ENCODE measurements at regions not wholly inside any gene's neighbourhood (a gene's known extent, or its start where the extent isn't known, plus 50 kb on each side); places are given as distances from the start of the nearest gene placed in this dataset.

- H3K4me3 ChIP-seq (ENCODE audit: low read length in 2 of 2): no peak overlapping the region
- H4K8ac ChIP-seq (ENCODE audit: low read depth, low read length): no peak overlapping the region
- H3K4ac ChIP-seq (ENCODE audit: low read length): no peak overlapping the region
- no peak overlapping the region for H3K9ac ChIP-seq (ENCODE audit: low read depth, low read length, poor library complexity)
- H2BK5ac ChIP-seq (ENCODE audit: low read length): no peak overlapping the region
- H3K4me1 ChIP-seq (ENCODE audit: control insufficient read depth in 2 of 2, insufficient read depth in 1 of 2, low read depth in 1 of 2, low read length in 2 of 2): no peaks in the 10 kb centered on the region
- H3K27me3 ChIP-seq (ENCODE audit: control insufficient read depth in 3 of 3, insufficient read depth in 3 of 3, low read depth in 1 of 3, low read length in 3 of 3): peaks cover 0 to 2% (median 0%) of the 10 kb centered on the region in 3 experiments
- no peak overlapping the region for H3K23ac ChIP-seq (ENCODE audit: low read depth, low read length, poor library complexity)
- no peaks in the 10 kb centered on the region for H3K79me1 ChIP-seq (ENCODE audit: low read depth, low read length)
- no peak overlapping the region for H4K91ac ChIP-seq (ENCODE audit: low read depth, low read length, poor library complexity)
- no peak overlapping the region for H2AFZ ChIP-seq (ENCODE audit: low read length)
- no peak overlapping the region for H2BK120ac ChIP-seq (ENCODE audit: low read depth, low read length)
- no peak overlapping the region for H3K14ac ChIP-seq (ENCODE audit: low read length)
- no peak overlapping the region for H2BK15ac ChIP-seq (ENCODE audit: low read length)
- no peak overlapping the region for H2AK5ac ChIP-seq (ENCODE audit: low read depth, low read length)
- H2BK12ac ChIP-seq (ENCODE audit: low read length): no peak overlapping the region
- H3K27ac ChIP-seq (replicated peaks; ENCODE audit: low read length): no peak overlapping the region
- no peaks in the 10 kb centered on the region for H3K36me3 ChIP-seq (replicated peaks in 1 of 2; ENCODE audit: control insufficient read depth in 2 of 2, insufficient read depth in 2 of 2, low read length in 2 of 2)
- no peak overlapping the region for H3K18ac ChIP-seq (ENCODE audit: low read length)
- WGBS, 2 donors (ENCODE audit: extremely low coverage in 2 of 2, insufficient read length in 2 of 2, insufficient replicate concordance in 1 of 2): no CpG with 5 or more reads among the region's 5 CpGs
- no peak for DNase-seq (ENCODE audit: low spot score)
- H3K4me2 ChIP-seq (ENCODE audit: insufficient read depth, low read length, poor library complexity, severe bottlenecking): no peak overlapping the region
- H3K9me3 ChIP-seq (replicated peaks in 1 of 2; ENCODE audit: control insufficient read depth in 2 of 2, insufficient read depth in 1 of 2, low read depth in 1 of 2, low read length in 2 of 2): no peaks in the 10 kb centered on the region
Observed at GRCh38 chr1:115233598-115233997, 104.5 kb downstream of the NGF start.

- no peak overlapping the region for H3K4me3 ChIP-seq (ENCODE audit: low read length in 2 of 2)
- no peak overlapping the region for H3K18ac ChIP-seq (ENCODE audit: low read length)
- H3K14ac ChIP-seq (ENCODE audit: low read length): no peak overlapping the region
- no peak overlapping the region for H4K8ac ChIP-seq (ENCODE audit: low read depth, low read length)
- no peaks in the 10 kb centered on the region for H3K9me3 ChIP-seq (replicated peaks in 1 of 2; ENCODE audit: control insufficient read depth in 2 of 2, insufficient read depth in 1 of 2, low read depth in 1 of 2, low read length in 2 of 2)
- H2AK5ac ChIP-seq (ENCODE audit: low read depth, low read length): no peak overlapping the region
- no peak overlapping the region for H2AFZ ChIP-seq (ENCODE audit: low read length)
- no peak overlapping the region for H2BK12ac ChIP-seq (ENCODE audit: low read length)
- DNase-seq (ENCODE audit: low spot score): no peak
- H3K79me1 ChIP-seq (ENCODE audit: low read depth, low read length): no peaks in the 10 kb centered on the region
- H3K4ac ChIP-seq (ENCODE audit: low read length): no peak overlapping the region
- no peak overlapping the region for H3K27ac ChIP-seq (replicated peaks; ENCODE audit: low read length)
- H3K4me1 ChIP-seq (ENCODE audit: control insufficient read depth in 2 of 2, insufficient read depth in 1 of 2, low read depth in 1 of 2, low read length in 2 of 2): no peaks in the 10 kb centered on the region
- no peak overlapping the region for H2BK15ac ChIP-seq (ENCODE audit: low read length)
- no peak overlapping the region for H4K91ac ChIP-seq (ENCODE audit: low read depth, low read length, poor library complexity)
- no CpG with 5 or more reads among the region's 3 CpGs for WGBS, 2 donors (ENCODE audit: extremely low coverage in 2 of 2, insufficient read length in 2 of 2, insufficient replicate concordance in 1 of 2)
- no peak overlapping the region for H2BK5ac ChIP-seq (ENCODE audit: low read length)
- H2BK120ac ChIP-seq (ENCODE audit: low read depth, low read length): no peak overlapping the region
- H3K4me2 ChIP-seq (ENCODE audit: insufficient read depth, low read length, poor library complexity, severe bottlenecking): no peak overlapping the region
- peaks cover 0 to 2% (median 0%) of the 10 kb centered on the region in 3 experiments for H3K27me3 ChIP-seq (ENCODE audit: control insufficient read depth in 3 of 3, insufficient read depth in 3 of 3, low read depth in 1 of 3, low read length in 3 of 3)
- no peak overlapping the region for H3K23ac ChIP-seq (ENCODE audit: low read depth, low read length, poor library complexity)
- no peaks in the 10 kb centered on the region for H3K36me3 ChIP-seq (replicated peaks in 1 of 2; ENCODE audit: control insufficient read depth in 2 of 2, insufficient read depth in 2 of 2, low read length in 2 of 2)
- H3K9ac ChIP-seq (ENCODE audit: low read depth, low read length, poor library complexity): no peak overlapping the region
Observed at GRCh38 chr1:115230281-115230680, 107.8 kb downstream of the NGF start.

DNA sequence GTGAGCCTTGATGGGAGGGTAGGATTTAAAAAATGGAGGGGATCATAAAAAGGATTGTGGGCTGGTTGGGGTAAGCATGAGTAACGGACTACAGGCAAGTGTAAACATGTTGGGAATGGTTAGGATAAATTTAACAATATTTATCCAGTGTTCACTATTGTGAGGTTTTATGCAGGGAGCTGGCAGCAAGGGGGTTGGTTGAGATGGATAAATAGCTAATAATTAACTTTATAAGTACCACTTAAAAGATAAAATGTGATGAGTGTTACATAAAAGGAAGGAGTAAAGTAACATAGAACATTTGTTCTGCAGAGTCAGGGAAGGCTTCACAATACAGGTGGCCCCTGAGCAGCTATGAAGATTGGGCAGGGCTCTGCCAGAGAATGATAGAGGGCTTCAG lies 109.0 kb downstream of the NGF start:
- no peak overlapping the region for H3K23ac ChIP-seq (ENCODE audit: low read depth, low read length, poor library complexity)
- no peak overlapping the region for H2BK15ac ChIP-seq (ENCODE audit: low read length)
- H3K4me1 ChIP-seq (ENCODE audit: control insufficient read depth in 2 of 2, insufficient read depth in 1 of 2, low read depth in 1 of 2, low read length in 2 of 2): peaks cover 0 to 2% of the 10 kb centered on the region in 2 donors
- H3K18ac ChIP-seq (ENCODE audit: low read length): no peak overlapping the region
- no peak overlapping the region for H3K4me3 ChIP-seq (ENCODE audit: low read length in 2 of 2)
- no peak overlapping the region for H4K91ac ChIP-seq (ENCODE audit: low read depth, low read length, poor library complexity)
- no CpG with 5 or more reads among the region's 1 CpG for WGBS, 2 donors (ENCODE audit: extremely low coverage in 2 of 2, insufficient read length in 2 of 2, insufficient replicate concordance in 1 of 2)
- no peak overlapping the region for H2BK12ac ChIP-seq (ENCODE audit: low read length)
- no peak overlapping the region for H3K27ac ChIP-seq (replicated peaks; ENCODE audit: low read length)
- H3K4ac ChIP-seq (ENCODE audit: low read length): no peak overlapping the region
- H4K8ac ChIP-seq (ENCODE audit: low read depth, low read length): no peak overlapping the region
- no peak overlapping the region for H2AK5ac ChIP-seq (ENCODE audit: low read depth, low read length)
- DNase-seq (ENCODE audit: low spot score): no peak
- no peak overlapping the region for H2AFZ ChIP-seq (ENCODE audit: low read length)
- H3K79me1 ChIP-seq (ENCODE audit: low read depth, low read length): no peaks in the 10 kb centered on the region
- H3K14ac ChIP-seq (ENCODE audit: low read length): no peak overlapping the region
- no peaks in the 10 kb centered on the region for H3K9me3 ChIP-seq (replicated peaks in 1 of 2; ENCODE audit: control insufficient read depth in 2 of 2, insufficient read depth in 1 of 2, low read depth in 1 of 2, low read length in 2 of 2)
- no peak overlapping the region for H3K4me2 ChIP-seq (ENCODE audit: insufficient read depth, low read length, poor library complexity, severe bottlenecking)
- H3K36me3 ChIP-seq (replicated peaks in 1 of 2; ENCODE audit: control insufficient read depth in 2 of 2, insufficient read depth in 2 of 2, low read length in 2 of 2): no peaks in the 10 kb centered on the region
- no peak overlapping the region for H2BK5ac ChIP-seq (ENCODE audit: low read length)
- no peak overlapping the region for H2BK120ac ChIP-seq (ENCODE audit: low read depth, low read length)
- peaks cover 0 to 2% (median 0%) of the 10 kb centered on the region in 3 experiments for H3K27me3 ChIP-seq (ENCODE audit: control insufficient read depth in 3 of 3, insufficient read depth in 3 of 3, low read depth in 1 of 3, low read length in 3 of 3)
- no peak overlapping the region for H3K9ac ChIP-seq (ENCODE audit: low read depth, low read length, poor library complexity)

- Histone ChIP-seq H3K23ac (ENCODE audit: low read depth, low read length, poor library complexity) (no peak overlapping the region), H3K9me3 (replicated peaks in 1 of 2; ENCODE audit: control insufficient read depth in 2 of 2, insufficient read depth in 1 of 2, low read depth in 1 of 2, low read length in 2 of 2) (no peaks in the 10 kb centered on the region), H3K27me3 (ENCODE audit: control insufficient read depth in 3 of 3, insufficient read depth in 3 of 3, low read depth in 1 of 3, low read length in 3 of 3) (no peaks in the 10 kb centered on the region), H2BK12ac (ENCODE audit: low read length) (no peak overlapping the region), H2BK120ac (ENCODE audit: low read depth, low read length) (no peak overlapping the region), H4K91ac (ENCODE audit: low read depth, low read length, poor library complexity) (no peak overlapping the region), H3K4me3 (ENCODE audit: low read length in 2 of 2) (no peak overlapping the region), H3K14ac (ENCODE audit: low read length) (no peak overlapping the region), H4K8ac (ENCODE audit: low read depth, low read length) (no peak overlapping the region), H2BK5ac (ENCODE audit: low read length) (no peak overlapping the region), H2AK5ac (ENCODE audit: low read depth, low read length) (no peak overlapping the region), H2BK15ac (ENCODE audit: low read length) (no peak overlapping the region), H3K4ac (ENCODE audit: low read length) (no peak overlapping the region), H3K18ac (ENCODE audit: low read length) (no peak overlapping the region), H3K27ac (replicated peaks; ENCODE audit: low read length) (no peak overlapping the region), H2AFZ (ENCODE audit: low read length) (no peak overlapping the region), H3K36me3 (replicated peaks in 1 of 2; ENCODE audit: control insufficient read depth in 2 of 2, insufficient read depth in 2 of 2, low read length in 2 of 2) (no peaks in the 10 kb centered on the region), H3K4me1 (ENCODE audit: control insufficient read depth in 2 of 2, insufficient read depth in 1 of 2, low read depth in 1 of 2, low read length in 2 of 2) (peaks cover 0 to 2% of the 10 kb centered on the region in 2 donors), H3K79me1 (ENCODE audit: low read depth, low read length) (no peaks in the 10 kb centered on the region), H3K4me2 (ENCODE audit: insufficient read depth, low read length, poor library complexity, severe bottlenecking) (no peak overlapping the region), H3K9ac (ENCODE audit: low read depth, low read length, poor library complexity) (no peak overlapping the region)
- DNase-seq (ENCODE audit: low spot score): no peak
- 100% methylated on average over 1 of the region's 4 CpGs for WGBS, 2 donors (ENCODE audit: extremely low coverage in 2 of 2, insufficient read length in 2 of 2, insufficient replicate concordance in 1 of 2)
Observed at GRCh38 chr1:115228191-115228590, 109.9 kb downstream of the NGF start.

Measured in neuronal stem cell (in vitro differentiated cells).